ENCODE measurements at regions not wholly inside any gene's neighbourhood (a gene's known extent, or its start where the extent isn't known, plus 50 kb on each side); places are given as distances from the start of the nearest gene placed in this dataset.

DNA sequence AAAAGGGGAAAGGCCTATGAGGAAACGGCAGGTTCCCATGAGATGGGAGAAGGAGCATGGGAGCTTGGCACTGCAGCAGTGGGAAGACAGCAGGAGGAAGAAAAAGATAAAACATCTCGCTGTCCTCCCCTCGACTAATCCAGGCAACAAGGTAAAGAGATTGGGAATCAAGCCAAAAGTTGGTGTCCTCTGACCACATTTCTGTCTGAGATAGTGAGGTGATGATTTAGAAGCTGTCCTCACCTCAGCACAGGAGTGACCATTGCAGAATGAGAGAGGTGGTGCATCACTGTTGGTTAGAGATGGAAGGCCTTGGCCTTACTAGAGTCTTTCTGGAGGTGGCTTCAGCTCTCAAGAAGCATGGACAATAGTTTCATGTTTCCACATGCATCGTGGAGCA, 226.6 kb upstream of the CCDC54 start:
- TF ChIP-seq, protein P1, sequence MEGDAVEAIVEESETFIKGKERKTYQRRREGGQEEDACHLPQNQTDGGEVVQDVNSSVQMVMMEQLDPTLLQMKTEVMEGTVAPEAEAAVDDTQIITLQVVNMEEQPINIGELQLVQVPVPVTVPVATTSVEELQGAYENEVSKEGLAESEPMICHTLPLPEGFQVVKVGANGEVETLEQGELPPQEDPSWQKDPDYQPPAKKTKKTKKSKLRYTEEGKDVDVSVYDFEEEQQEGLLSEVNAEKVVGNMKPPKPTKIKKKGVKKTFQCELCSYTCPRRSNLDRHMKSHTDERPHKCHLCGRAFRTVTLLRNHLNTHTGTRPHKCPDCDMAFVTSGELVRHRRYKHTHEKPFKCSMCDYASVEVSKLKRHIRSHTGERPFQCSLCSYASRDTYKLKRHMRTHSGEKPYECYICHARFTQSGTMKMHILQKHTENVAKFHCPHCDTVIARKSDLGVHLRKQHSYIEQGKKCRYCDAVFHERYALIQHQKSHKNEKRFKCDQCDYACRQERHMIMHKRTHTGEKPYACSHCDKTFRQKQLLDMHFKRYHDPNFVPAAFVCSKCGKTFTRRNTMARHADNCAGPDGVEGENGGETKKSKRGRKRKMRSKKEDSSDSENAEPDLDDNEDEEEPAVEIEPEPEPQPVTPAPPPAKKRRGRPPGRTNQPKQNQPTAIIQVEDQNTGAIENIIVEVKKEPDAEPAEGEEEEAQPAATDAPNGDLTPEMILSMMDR (IDR thresholded peaks at IDR 0.05), result no peak
- TF ChIP-seq POLR2A (IDR thresholded peaks at IDR 0.05), result no peak
